HFF-Myc (cell line): ENCODE measurements at regions not wholly inside any gene's neighbourhood (a gene's known extent, or its start where the extent isn't known, plus 50 kb on each side); places are given as distances from the start of the nearest gene placed in this dataset.

Source experiments
- DNase-seq: peaks from one replicate; pipeline ENCODE4 v3.0.0-alpha.2; 2011; ENCODE audit warnings: low read depth; ENCODE audit errors: extremely low read depth
- H3K4me3 ChIP-seq: replicated peaks from 2 replicates; pipeline ENCODE4 v1.5.1; 2011; ENCODE audit warnings: low read depth, mild to moderate bottlenecking, control low read depth, low read length
- CTCF ChIP-seq: IDR thresholded peaks from 2 replicates; pipeline ENCODE4 v1.5.1; 2012; ENCODE audit warnings: mild to moderate bottlenecking, low read depth, low read length, control low read depth; ENCODE audit errors: missing control alignments

GRCh38 chr9:75607521-75607920 lies 283.0 kb upstream of the PCSK5 start:
- no peak for TF ChIP-seq CTCF
- no peak for DNase-seq
- no peak overlapping the region for H3K4me3 ChIP-seq

- no peak for TF ChIP-seq CTCF
- H3K4me3 ChIP-seq, result no peak overlapping the region
- DNase-seq, result no peak
These were observed 281.1 kb upstream of the PCSK5 start for GRCh38 chr9:75609401-75609800.

GRCh38 chr9:75610246-75610645 lies 280.2 kb upstream of the PCSK5 start:
- no peak for TF ChIP-seq CTCF
- H3K4me3 ChIP-seq, result no peak overlapping the region
- no peak for DNase-seq

- DNase-seq, result no peak
- H3K4me3 ChIP-seq, result no peak overlapping the region
- no peak for TF ChIP-seq CTCF
These were observed 278.3 kb upstream of the PCSK5 start for GRCh38 chr9:75612205-75612604.

GRCh38 chr9:75612754-75613153 lies 277.7 kb upstream of the PCSK5 start:
- DNase-seq, result no peak
- no peak for TF ChIP-seq CTCF
- H3K4me3 ChIP-seq, result no peak overlapping the region

GRCh38 chr9:75615284-75615683 lies 275.2 kb upstream of the PCSK5 start:
- no peak for TF ChIP-seq CTCF
- DNase-seq, result no peak

GRCh38 chr9:75616052-75616451 lies 274.4 kb upstream of the PCSK5 start:
- no peak for TF ChIP-seq CTCF
- no peak overlapping the region for H3K4me3 ChIP-seq
- DNase-seq, result no peak

More at GRCh38 chr9:75615284-75615683, 275.2 kb upstream of the PCSK5 start:
- no peak overlapping the region for H3K4me3 ChIP-seq
